ENCODE measurements at regions not wholly inside any gene's neighbourhood (a gene's known extent, or its start where the extent isn't known, plus 50 kb on each side); places are given as distances from the start of the nearest gene placed in this dataset.

DNA sequence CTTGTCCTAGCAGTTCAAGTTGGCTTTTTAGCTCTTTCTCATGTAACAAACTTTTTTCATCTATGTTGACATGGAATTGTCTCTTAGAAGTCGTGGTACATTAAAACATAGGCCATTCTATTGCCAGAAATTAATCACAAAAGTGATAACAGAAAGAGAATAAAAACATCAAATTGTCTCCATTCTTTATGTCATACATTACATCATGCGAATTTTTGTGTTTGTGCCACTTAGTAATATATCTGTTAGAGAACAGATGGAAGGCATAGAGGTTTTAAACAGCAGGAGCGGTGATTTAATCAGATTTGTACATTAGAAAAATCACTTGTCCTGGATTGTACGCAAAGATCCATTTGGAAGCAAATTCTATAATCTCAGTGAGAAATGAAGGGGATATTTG, 136.5 kb upstream of the CDH20 start:
- no peak for DNase-seq

DNA sequence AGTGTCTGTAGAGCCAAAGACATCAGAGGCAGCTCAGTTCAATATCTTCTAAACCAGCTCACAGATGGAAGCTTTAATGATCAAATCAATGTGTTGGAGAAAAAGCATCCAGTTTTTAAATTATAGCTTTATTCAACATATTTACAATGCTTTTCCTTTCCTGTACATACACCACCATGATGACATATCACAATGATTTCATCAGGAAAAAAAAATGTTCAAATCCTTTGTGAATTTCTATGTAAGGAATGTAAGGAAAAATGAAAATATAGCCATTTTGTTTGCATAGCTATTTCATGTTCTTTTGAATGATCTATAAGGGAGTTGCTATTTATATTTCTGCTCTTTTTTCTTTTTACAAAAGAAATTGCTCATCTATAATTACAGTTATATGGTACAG, 134.7 kb upstream of the CDH20 start:
- DNase-seq, result no peak

DNA sequence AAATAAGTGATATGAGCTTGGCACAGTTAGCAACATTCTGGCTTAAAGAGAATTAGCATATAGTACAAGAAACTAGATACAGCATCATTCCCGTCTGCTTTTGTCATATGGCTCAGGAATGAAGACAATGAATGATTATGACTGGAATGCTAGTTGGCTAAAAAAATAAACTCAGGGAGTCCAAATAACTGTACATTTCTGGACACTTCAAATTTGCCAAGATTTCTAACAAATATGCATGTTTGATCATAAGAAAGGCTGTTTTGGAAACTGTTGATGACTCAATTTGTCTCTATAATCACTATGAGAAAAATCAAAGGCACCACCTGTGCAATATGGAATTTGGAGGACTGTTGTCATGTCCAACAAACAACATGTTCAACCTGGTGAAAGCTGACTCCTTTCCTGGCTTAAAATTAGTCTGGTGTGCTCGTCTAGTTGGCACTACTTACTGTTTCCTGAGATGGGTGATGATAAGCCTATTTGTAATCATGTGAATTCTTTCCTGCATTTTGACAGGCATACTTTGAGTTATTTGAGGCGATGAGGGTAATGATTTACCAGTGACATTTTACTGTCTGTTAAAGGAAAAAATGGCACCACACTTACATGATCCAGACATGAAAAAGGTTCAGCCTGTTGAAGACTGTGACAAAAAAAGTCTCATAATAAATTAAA, 133.9 kb upstream of the CDH20 start:
- DNase-seq, result no peak

GRCh38 chr18:61201511-61201910, 131.7 kb upstream of the CDH20 start:
- DNase-seq, result no peak

DNA sequence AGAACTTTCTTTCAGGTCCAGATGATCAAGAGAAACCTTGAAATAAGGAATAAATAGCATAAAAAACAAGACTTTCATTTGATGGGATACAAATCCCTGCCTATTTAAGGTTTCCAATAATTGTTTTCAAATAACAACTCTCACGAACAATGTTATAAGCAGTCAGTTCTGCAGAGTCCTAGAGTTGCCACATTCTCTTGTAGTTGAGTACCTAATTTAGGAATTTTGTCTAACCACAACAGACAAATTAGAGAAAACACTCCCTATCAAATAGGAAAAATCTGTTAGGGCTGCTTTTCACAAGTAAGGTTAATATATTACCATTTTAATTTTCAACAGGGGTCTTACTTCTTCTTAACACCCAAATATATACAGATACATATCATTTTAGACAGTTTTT, 130.1 kb upstream of the CDH20 start:
- no peak for DNase-seq

GRCh38 chr18:61209801-61210200, 123.4 kb upstream of the CDH20 start:
- no peak for DNase-seq

- no peak for DNase-seq
Observed at GRCh38 chr18:61216051-61216450, 117.2 kb upstream of the CDH20 start.

GRCh38 chr18:61222206-61222605, 111.0 kb upstream of the CDH20 start:
- no peak for DNase-seq

- DNase-seq, result no peak
Observed at GRCh38 chr18:61225336-61225735, 107.9 kb upstream of the CDH20 start.

DNA sequence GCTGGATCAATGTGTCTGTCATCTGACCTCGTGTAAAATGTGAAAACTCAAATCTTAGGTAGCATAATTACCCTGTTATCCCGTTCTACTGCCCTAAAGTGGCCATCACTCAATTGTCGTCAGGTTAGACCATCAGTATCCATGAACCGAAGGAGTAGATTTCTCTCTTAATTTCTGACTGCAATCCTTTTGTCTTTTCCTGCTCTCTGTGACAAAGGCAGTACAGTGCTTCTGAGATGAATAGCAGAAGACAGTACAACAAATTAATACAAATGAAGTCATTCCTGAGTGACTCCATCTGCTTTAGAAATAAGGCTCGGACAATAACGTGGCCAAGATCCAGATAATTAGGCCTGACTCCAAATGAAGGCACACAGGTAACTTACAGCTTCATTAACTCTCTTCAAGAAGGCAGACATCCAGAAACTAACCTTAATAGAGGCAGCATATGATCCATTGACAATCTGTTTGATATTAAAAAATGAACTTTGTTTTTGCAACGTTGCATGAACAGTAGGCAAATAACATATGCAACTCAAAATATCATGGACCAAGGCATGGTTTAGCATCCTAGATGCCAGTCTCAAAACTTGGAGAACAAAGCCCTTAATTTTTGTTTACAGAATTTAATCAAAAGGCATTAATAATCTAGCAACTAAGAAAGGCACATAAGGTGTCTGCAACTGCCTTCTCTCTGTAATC, 96.7 kb upstream of the CDH20 start:
- DNase-seq, result no peak

DNA sequence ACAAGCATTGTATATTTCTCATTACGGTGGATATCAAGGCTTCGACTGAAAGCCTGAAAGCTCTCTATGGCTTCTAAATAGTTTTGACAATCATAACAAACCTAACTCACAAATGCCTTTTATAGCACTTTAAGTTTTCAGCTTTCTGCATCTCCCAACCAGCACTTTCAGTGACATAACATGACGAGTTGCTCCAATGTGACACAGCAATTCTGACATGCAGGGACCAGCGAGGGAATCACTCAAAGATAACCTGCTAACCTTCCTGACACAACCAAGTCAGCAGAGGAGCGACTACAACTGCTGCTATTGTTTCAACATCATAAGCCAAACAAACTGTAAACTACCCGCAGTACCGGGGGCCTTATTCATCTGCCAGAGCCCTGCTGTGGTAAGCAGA, 95.7 kb upstream of the CDH20 start:
- DNase-seq, result no peak

GRCh38 chr18:61239051-61239450, 94.2 kb upstream of the CDH20 start:
- DNase-seq, result no peak

DNA sequence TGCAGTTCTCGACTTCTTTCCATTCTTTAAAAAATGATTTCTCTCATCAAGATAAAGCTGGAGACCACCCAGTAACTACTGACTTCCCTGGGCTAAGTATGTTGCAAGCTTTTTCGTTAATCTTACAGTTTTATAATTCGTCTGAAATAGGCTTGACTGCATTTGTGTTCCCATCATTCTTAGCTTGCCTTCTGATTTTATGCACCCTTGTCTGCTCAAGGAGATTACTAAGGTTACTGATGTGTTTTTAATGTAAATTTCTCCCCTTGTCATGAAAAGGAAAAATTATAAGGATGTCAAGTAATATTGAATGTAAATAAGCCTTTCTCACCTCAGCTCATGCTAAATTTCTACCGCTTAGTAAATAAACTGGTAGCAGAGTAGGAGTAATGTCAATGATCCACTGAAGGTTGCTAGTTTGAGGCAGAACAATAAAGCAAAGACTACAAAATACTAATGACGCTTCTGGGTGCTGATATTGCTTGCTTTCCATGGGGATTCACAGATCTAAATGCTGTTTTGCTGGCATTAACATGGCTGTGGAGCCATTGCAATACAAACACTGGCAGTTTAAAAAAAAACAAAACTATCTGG, 91.9 kb upstream of the CDH20 start:
- no peak for DNase-seq

GRCh38 chr18:61244632-61245031, 88.6 kb upstream of the CDH20 start:
- DNase-seq, result no peak

- DNase-seq, result no peak
Observed at GRCh38 chr18:61245276-61245675, 88.0 kb upstream of the CDH20 start.

DNA sequence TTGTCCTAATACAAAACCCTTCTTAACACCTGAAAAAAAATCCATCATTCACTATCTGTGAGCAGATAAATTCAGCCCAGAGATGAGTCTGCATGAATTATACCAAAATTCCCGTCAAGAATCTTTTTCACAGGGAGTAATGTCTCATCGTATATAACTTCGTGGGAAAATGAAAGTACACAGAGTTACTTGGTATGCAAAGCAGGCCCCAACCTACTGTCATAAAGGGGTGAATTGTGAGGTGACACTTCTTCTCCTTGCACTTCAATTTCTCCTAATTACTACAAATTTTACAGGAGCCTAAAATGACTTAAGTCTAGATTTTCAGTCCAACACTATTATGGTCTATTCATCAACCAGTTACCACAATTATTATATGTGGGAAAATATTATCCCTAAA, 84.6 kb upstream of the CDH20 start:
- no peak for DNase-seq

- no peak for DNase-seq
Observed at GRCh38 chr18:61256291-61256690, 76.9 kb upstream of the CDH20 start.

GRCh38 chr18:61261870-61262269, 71.4 kb upstream of the CDH20 start:
- DNase-seq, result no peak

GRCh38 chr18:61272793-61273192, 60.4 kb upstream of the CDH20 start:
- DNase-seq, result no peak

- DNase-seq, result no peak
Observed at GRCh38 chr18:61273533-61273932, 59.7 kb upstream of the CDH20 start.

DNA sequence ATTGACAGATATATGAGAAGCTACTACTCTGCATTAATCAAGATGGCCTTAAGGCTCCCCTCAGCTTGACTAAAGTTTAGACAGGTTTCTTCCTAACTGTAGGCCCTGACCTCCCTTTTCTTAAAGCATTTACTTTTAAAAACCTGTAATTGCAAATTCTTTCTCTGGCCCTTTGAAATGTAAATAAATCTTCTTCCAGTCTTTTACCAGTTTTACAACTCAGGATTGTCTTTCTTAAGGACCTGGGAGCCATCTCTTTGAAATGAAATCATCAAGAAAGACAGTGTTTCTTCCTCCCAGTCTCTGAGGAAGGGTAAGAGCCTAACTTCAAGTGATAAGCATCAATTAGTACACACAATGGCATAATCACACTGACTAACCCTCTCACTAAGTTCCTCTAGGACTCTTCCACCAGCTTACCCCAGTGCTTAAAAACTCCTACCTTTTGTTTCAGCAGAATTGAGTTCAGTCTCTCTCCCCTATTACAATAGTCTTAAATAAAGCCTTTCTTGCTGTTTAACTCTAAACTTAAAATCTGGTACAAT, 58.7 kb upstream of the CDH20 start:
- no peak for DNase-seq

- no peak for DNase-seq
Observed at GRCh38 chr18:61277808-61278207, 55.4 kb upstream of the CDH20 start.

DNA sequence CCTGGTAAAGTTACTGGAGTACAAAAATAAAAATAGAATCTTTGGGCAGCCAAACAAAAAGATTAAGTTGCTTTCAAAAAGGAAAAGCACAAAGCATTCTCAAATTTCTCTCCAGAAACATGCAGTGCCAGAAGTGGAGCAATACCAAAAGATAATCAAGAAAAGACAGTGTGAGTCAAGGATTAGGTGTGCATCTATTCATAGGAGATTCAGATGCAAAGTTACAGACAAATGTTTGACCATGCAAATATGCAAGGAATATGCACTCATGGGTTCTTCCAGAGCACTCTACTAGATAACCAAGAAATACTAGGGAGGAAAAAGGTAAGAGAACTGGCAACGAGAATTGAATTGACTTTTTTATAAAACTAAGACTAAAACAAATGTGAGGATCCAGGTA, 51.8 kb upstream of the CDH20 start:
- no peak for DNase-seq

GRCh38 chr18:61282926-61283325, 50.3 kb upstream of the CDH20 start:
- no peak for DNase-seq
